GM12873 (cell line): ENCODE measurements at regions not wholly inside any gene's neighbourhood (a gene's known extent, or its start where the extent isn't known, plus 50 kb on each side); places are given as distances from the start of the nearest gene placed in this dataset.

ENCODE experiments used
- TF ChIP-seq, protein P1 (sequence below): IDR thresholded peaks from 2 replicates; pipeline ENCODE4 v1.5.1; 2012; ENCODE audit warnings: low read depth, mild to moderate bottlenecking, moderate library complexity, low read length, control low read depth; ENCODE audit not compliant: insufficient read depth; ENCODE audit errors: missing control alignments

DNA sequence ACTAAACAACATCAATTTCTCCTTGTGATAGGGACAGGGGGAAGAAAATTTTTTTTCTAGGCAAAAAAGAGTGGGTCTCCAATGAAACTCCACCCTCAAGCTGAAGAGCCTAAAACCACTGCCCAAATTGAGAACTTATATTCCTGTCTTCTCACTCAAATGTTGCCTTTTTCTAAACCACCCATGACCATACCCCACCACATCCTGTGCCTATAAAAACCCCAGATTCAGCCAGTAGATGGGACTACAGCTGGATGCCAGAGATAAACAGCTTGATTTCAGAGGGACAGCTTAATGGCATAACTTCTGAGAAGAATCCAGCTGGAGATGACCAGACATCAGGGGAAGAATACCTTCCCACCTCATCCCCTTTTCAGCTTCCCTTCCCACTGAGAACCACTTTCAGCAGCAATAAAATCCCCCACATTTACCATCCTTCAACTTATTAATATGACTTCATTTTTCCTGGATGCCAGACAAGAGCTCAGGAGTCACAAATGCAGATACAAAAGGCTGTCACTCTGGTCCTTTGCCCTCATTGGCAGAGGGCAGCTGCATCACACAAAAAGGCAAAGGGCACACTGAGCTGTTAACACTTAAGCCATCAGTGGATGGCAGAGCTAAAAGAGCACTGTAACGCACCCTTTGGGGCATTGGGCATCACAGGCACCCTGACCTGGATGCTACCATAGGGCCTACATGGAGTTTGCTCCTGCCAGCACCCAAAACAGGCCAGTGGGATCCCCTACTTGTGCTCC, 972.5 kb upstream of the CTNND2 start:
- TF ChIP-seq, protein P1, sequence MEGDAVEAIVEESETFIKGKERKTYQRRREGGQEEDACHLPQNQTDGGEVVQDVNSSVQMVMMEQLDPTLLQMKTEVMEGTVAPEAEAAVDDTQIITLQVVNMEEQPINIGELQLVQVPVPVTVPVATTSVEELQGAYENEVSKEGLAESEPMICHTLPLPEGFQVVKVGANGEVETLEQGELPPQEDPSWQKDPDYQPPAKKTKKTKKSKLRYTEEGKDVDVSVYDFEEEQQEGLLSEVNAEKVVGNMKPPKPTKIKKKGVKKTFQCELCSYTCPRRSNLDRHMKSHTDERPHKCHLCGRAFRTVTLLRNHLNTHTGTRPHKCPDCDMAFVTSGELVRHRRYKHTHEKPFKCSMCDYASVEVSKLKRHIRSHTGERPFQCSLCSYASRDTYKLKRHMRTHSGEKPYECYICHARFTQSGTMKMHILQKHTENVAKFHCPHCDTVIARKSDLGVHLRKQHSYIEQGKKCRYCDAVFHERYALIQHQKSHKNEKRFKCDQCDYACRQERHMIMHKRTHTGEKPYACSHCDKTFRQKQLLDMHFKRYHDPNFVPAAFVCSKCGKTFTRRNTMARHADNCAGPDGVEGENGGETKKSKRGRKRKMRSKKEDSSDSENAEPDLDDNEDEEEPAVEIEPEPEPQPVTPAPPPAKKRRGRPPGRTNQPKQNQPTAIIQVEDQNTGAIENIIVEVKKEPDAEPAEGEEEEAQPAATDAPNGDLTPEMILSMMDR, result no peak

DNA sequence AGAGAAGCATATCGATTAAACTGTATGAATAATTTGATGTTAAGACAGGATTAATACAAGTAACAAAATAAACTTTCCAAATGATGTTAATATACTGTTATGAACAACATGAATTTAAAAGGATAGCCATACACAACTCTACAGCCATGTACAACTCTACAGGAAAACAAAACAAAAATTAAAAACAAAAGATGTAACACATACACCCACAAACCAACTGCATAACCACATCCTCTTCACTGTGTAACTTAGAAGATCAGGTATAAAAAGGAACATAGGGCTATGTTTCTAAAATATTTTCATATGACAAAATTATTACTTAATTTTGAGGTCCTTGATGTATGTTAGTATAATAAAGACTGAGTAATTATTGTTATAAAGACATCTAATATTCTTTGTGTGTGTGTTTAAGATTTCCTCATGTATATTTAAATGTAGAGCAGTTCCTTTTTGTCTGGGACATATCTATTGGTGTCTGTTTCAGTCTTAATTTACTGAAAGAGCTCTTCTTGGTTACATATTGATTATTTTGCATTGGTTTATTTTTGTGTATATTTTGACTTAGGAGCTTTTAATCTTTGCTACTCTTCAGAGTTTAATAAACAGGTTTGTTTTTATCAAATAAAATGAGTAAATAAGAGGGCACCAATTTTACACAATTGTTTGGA, 966.8 kb upstream of the CTNND2 start:
- TF ChIP-seq, protein P1, result no peak

DNA sequence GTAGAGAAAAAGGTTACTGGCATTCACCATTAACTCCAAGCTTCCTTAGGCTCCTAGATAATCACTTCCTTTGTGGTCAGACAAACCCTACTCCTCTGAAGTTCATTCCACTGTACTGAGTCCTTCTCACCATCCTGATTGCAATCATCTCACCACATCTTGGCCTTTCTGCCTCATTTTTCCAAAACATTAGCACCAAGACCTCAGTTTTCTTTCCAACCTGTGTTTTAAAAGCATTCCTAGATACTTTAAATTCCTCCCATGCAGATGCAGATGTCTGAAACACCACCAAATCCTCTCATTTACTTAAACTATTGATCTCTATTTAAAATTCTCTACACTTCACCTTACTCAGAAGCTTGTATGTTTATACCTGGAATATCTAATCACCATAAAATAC, 961.3 kb upstream of the CTNND2 start:
- TF ChIP-seq, protein P1, result no peak

DNA sequence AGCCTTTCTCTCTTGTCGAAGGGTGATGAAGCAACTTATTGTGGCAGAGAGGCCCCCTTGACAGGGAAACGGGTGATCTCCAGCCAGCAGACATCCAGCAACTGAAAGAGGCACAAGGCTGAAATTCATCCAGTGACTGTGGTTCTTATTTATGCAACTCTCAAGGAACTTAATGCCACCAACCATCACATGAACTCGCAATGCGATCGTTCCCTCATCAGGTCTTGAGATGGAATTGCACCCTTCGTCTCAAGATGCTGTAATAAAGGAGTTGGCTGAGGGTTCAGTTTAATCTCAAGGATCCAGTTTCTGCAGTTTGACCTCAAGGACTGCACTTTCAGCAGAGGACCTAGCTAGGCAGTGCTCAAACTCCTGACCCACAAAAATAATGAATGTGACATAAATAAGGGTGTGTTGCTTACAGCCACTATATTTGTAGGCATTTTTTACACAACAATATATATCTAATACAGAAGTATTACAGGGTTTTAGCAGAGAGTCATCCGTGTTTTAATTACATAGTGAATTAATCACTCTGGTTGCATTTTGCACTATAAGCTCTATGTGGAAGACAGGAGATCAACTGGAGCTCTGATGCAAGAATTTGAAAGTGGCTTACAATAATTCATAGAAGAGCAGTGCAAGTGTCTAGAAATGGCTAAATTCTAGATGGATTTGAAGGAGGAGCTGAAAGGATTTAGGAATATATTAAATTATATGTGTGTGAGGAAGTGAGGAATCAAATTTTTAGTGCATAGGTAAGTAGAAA, 957.8 kb upstream of the CTNND2 start:
- TF ChIP-seq, protein P1, result no peak

DNA sequence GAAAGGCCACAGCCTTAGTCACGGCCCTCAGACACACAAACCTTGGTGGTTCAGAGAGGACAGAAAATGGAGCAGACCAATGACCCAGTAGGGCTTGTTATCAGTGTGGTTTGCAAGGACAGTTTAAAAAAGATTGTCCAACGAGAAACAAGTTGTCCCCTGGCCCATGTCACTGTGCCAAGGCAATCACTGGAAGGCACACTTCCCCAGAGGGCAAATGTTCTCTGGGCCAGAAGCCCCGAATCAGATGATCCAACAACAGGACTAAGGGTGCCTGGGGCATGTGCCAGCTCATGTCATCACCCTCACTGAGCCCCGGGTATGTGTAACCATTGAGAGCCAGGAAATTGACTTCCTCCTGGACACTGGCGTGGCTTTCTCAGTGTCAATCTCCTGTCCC, 950.1 kb upstream of the CTNND2 start:
- TF ChIP-seq, protein P1, result no peak

DNA sequence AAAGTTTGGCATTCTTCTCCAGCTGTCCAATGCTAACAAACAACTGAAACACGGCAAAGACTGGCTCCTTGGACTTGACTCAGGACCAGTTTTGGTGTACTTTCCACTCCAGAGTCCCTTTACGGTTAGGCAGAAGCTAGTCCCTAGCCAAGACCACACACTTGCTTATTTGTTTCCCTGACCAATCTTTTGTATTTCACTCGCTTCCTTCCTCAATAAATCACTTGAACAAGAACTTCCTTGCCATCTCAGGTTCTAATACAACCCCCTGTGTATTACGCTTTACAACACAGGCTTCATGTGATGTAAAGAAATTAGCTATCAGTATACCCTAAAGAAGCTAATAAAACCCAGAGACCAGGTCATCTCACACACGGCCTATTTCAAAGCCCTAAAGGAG, 947.5 kb upstream of the CTNND2 start:
- TF ChIP-seq, protein P1, result no peak

- TF ChIP-seq, protein P1, result no peak
These were observed 944.5 kb upstream of the CTNND2 start for GRCh38 chr5:12848709-12849108.
